Keratinocyte (primary cell): ENCODE measurements at regions not wholly inside any gene's neighbourhood (a gene's known extent, or its start where the extent isn't known, plus 50 kb on each side); places are given as distances from the start of the nearest gene placed in this dataset.

Experiments
- EZH2 ChIP-seq: IDR thresholded peaks from one replicate; pipeline ENCODE4 v1.6.1; 2012; ENCODE audit warnings: inconsistent platforms, mild to moderate bottlenecking, low read length, moderate library complexity
- TF ChIP-seq, protein P1 (sequence below), 3 experiments: IDR thresholded peaks in 1 of 3; conservative IDR thresholded peaks in 1 of 3; optimal IDR thresholded peaks in 1 of 3; 2 replicates in 2 of 3; 3 replicates in 1 of 3; pipeline versions ENCODE3 to v1.5.1; 2011; ENCODE audit warnings: low read length in 3 of 3, mild to moderate bottlenecking in 3 of 3, moderate library complexity in 2 of 3, control low read depth in 1 of 3, inconsistent platforms in 1 of 3; ENCODE audit not compliant: insufficient read depth in 2 of 3; ENCODE audit errors: extremely low read depth in 1 of 3

DNA sequence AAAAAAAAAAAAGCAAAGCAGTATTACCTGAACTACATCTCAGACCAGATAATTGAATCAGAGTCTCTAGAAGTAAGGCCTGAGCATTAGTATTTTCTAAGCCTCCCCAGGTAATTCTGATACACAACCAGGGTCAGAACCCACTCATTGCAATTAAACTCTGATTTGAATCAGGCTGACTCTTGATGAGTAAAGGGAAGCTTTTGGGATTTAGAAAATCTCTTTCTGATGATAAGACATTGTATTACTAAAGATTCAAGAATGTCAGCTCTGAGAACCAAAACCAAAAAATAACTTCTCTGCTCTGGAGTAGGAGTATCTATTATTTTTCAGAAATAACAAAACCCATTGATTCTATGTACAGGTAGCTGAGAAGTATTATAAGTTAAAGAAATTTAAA is 100.1 kb upstream of the COL21A1 start:
- TF ChIP-seq, protein P1, sequence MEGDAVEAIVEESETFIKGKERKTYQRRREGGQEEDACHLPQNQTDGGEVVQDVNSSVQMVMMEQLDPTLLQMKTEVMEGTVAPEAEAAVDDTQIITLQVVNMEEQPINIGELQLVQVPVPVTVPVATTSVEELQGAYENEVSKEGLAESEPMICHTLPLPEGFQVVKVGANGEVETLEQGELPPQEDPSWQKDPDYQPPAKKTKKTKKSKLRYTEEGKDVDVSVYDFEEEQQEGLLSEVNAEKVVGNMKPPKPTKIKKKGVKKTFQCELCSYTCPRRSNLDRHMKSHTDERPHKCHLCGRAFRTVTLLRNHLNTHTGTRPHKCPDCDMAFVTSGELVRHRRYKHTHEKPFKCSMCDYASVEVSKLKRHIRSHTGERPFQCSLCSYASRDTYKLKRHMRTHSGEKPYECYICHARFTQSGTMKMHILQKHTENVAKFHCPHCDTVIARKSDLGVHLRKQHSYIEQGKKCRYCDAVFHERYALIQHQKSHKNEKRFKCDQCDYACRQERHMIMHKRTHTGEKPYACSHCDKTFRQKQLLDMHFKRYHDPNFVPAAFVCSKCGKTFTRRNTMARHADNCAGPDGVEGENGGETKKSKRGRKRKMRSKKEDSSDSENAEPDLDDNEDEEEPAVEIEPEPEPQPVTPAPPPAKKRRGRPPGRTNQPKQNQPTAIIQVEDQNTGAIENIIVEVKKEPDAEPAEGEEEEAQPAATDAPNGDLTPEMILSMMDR (optimal IDR thresholded peaks at IDR 0.05 in 1 of 3, IDR thresholded peaks at IDR 0.05 in 1 of 3, conservative IDR thresholded peaks at IDR 0.05 in 1 of 3; ENCODE audit: extremely low read depth in 1 of 3, insufficient read depth in 2 of 3, low read length in 3 of 3), result no peak
- TF ChIP-seq EZH2, result no peak
